ENCODE measurements at regions not wholly inside any gene's neighbourhood (a gene's known extent, or its start where the extent isn't known, plus 50 kb on each side); places are given as distances from the start of the nearest gene placed in this dataset.

DNA sequence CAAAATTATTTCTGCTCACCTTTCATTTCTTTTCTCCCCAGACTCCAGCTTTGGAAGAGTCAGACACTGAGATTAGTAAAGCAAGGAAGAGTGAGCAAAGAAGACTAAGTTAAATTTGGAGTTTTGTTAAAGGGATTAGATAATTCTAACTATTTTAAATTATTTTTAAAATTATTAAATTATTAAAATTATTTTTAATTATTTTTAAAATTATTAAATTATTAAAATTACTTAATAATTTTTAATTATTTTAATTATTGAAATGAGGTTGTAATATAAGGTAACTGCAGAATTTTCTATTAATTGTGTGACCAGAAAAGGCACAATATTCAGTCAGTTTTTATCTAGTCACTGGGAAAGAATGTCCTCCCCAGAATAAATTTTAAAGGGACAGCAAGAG, 185.0 kb upstream of the EOMES start:
- Histone ChIP-seq H3K4me3 (no peak overlapping the region), H3K27ac (no peak overlapping the region), H3K4me1 (replicated peaks in 1 of 2) (no peaks in the 10 kb centered on the region), H3K27me3 (no peaks in the 10 kb centered on the region), H3K9me3 (replicated peaks in 1 of 3) (no peaks in the 10 kb centered on the region), H3K36me3 (replicated peaks in 1 of 2) (no peaks in the 10 kb centered on the region)
- TF ChIP-seq POLR2A (IDR thresholded peaks at IDR 0.05): no peak
- TF ChIP-seq, protein P1, sequence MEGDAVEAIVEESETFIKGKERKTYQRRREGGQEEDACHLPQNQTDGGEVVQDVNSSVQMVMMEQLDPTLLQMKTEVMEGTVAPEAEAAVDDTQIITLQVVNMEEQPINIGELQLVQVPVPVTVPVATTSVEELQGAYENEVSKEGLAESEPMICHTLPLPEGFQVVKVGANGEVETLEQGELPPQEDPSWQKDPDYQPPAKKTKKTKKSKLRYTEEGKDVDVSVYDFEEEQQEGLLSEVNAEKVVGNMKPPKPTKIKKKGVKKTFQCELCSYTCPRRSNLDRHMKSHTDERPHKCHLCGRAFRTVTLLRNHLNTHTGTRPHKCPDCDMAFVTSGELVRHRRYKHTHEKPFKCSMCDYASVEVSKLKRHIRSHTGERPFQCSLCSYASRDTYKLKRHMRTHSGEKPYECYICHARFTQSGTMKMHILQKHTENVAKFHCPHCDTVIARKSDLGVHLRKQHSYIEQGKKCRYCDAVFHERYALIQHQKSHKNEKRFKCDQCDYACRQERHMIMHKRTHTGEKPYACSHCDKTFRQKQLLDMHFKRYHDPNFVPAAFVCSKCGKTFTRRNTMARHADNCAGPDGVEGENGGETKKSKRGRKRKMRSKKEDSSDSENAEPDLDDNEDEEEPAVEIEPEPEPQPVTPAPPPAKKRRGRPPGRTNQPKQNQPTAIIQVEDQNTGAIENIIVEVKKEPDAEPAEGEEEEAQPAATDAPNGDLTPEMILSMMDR (IDR thresholded peaks at IDR 0.05): no peak
- intact Hi-C loops (cut with DNase I): no loop called here
- DNase-seq: no peak

DNA sequence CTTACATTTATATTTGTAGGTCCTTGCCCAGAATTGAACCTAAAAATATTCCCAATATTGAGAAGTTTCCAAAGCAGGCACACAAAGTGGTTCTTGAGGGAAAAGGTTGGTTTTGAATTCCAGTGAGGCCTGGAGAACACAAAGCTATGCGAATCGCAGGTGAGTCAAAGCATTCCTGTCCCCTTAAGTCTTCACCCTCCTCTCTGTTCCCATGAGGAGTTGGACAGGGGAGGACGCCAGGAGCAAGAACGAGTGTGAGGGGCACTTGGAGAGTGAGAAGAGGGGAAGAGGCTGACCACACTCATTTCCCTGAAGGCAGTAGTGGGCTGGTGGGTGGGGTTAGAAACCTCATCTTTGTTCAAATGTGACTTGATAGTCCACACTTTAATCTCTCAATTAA, 185.8 kb upstream of the EOMES start:
- Histone ChIP-seq H3K36me3 (replicated peaks in 1 of 2) (no peaks in the 10 kb centered on the region), H3K4me3 (no peak overlapping the region), H3K4me1 (replicated peaks in 1 of 2) (no peaks in the 10 kb centered on the region), H3K27ac (no peak overlapping the region), H3K9me3 (replicated peaks in 1 of 3) (no peaks in the 10 kb centered on the region), H3K27me3 (no peaks in the 10 kb centered on the region)
- TF ChIP-seq, protein P1 (IDR thresholded peaks at IDR 0.05): no peak
- TF ChIP-seq POLR2A (IDR thresholded peaks at IDR 0.05): no peak
- 68 to 79% (median 77%) methylated on average over 4 of the region's 4 CpGs for WGBS, 4 donors
- DNase-seq: no peak
- intact Hi-C loops (cut with DNase I): no loop called here

DNA sequence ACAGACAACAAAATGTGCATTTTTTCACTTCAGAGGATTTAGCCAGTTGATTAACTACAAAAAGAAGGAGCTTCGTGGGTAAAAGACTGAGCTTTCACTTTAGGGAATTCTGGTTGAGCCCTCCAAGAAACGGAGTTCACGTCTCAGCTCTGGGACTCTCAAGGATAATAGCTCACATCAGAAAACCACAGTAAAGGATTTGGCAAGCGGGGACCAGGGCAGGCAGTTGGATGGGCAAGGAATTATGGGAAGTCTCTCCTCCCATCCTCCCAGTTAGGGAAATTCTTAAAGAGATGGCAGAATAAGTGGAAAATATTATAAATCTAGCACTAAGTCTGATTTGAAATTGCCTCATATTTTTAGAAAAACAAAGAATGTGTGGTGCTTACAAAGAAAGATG, 188.3 kb upstream of the EOMES start:
- Histone ChIP-seq H3K4me3 (no peak overlapping the region), H3K36me3 (replicated peaks in 1 of 2) (no peaks in the 10 kb centered on the region), H3K4me1 (replicated peaks in 1 of 2) (no peaks in the 10 kb centered on the region), H3K27me3 (no peaks in the 10 kb centered on the region), H3K27ac (no peak overlapping the region), H3K9me3 (replicated peaks in 1 of 3) (no peaks in the 10 kb centered on the region)
- no peak for TF ChIP-seq POLR2A (IDR thresholded peaks at IDR 0.05)
- TF ChIP-seq, protein P1 (IDR thresholded peaks at IDR 0.05): no peak
- no peak for DNase-seq
- intact Hi-C loops (cut with DNase I): no loop called here
- 46 to 56% (median 51%) methylated on average over 4 of the region's 4 CpGs for WGBS, 4 donors

DNA sequence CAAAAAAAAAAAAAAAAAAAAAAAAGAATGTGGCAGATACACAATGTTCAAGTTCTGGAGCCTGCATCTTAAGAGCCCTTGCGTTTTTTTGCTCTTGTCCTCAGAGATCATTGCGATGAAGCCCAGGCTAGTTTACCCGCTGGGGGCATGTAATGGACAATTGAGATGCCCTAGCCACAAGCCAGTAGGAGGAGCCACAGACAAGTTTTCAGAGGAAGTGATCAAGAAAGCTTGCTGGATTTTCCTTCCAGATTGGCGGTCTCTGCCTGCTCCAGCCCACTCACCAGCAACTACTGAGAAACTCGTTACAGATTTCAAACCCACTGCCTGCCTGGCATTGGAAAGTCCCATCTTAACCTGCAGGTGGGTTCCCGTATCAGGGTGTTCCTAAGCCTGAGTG, 192.1 kb upstream of the EOMES start:
- DNase-seq: no peak
- TF ChIP-seq, protein P1 (IDR thresholded peaks at IDR 0.05): no peak
- no peak for TF ChIP-seq POLR2A (IDR thresholded peaks at IDR 0.05)
- no peaks in the 10 kb centered on the region for H3K9me3 ChIP-seq (replicated peaks in 1 of 3)
- H3K27ac ChIP-seq: no peak overlapping the region
- H3K27me3 ChIP-seq: no peaks in the 10 kb centered on the region
- no peaks in the 10 kb centered on the region for H3K4me1 ChIP-seq (replicated peaks in 1 of 2)
- no peak overlapping the region for H3K4me3 ChIP-seq
- H3K36me3 ChIP-seq (replicated peaks in 1 of 2): no peaks in the 10 kb centered on the region
- intact Hi-C loops (cut with DNase I): no loop called here
- WGBS, 4 donors: 69 to 79% (median 73%) methylated on average over 6 of the region's 6 CpGs

Data from adrenal gland (tissue), 9 donors.